Left ventricle myocardium inferior (tissue), 1 donor: ENCODE measurements at regions not wholly inside any gene's neighbourhood (a gene's known extent, or its start where the extent isn't known, plus 50 kb on each side); places are given as distances from the start of the nearest gene placed in this dataset.

Experiments
- DNase-seq: peaks from one replicate; pipeline ENCODE4 v3.0.0-alpha.2; 2020
- H3K27ac ChIP-seq: fragments of 200-600 bp; replicated peaks from 2 replicates; pipeline ENCODE4 v1.8.0; 2021
- H3K27me3 ChIP-seq: fragments of 200-600 bp; 2 replicates; pipeline ENCODE4 v1.8.0; 2021; ENCODE audit warnings: low read depth
- H3K36me3 ChIP-seq: fragments of 200-600 bp; 2 replicates; pipeline ENCODE4 v1.8.0; 2021
- H3K4me1 ChIP-seq: fragments of 200-600 bp; 2 replicates; pipeline ENCODE4 v1.8.0; 2021
- H3K4me3 ChIP-seq: fragments of 200-600 bp; 2 replicates; pipeline ENCODE4 v1.8.0; 2021; ENCODE audit warnings: mild to moderate bottlenecking, moderate library complexity
- H3K9me3 ChIP-seq: fragments of 200-600 bp; replicated peaks from 2 replicates; pipeline ENCODE4 v1.8.0; 2021
- CTCF ChIP-seq: fragments of 200-600 bp; IDR thresholded peaks from 2 replicates; pipeline ENCODE4 v1.8.0; 2021; ENCODE audit warnings: antibody characterized with exemption, mild to moderate bottlenecking, borderline replicate concordance
- intact Hi-C: fragments of 100-400 bp; cut with micrococcal nuclease; formaldehyde crosslinking; loops from one replicate; pipeline ENCODE4 v1.11.0; 2022
- donor health status: DM: no; HTN: yes; CAD: no; lungs with severe emphysema.

GRCh38 chr2:51379997-51380396, 348.1 kb upstream of the NRXN1 start:
- Histone ChIP-seq H3K4me3 (no peak overlapping the region), H3K36me3 (no peaks in the 10 kb centered on the region), H3K27ac (no peak overlapping the region), H3K27me3 (no peaks in the 10 kb centered on the region), H3K4me1 (no peaks in the 10 kb centered on the region), H3K9me3 (peaks cover 12% of the 10 kb centered on the region)
- no peak for DNase-seq
- TF ChIP-seq CTCF: no peak
- intact Hi-C loops: no loop called here

- H3K9me3 ChIP-seq: peaks cover 3% of the 10 kb centered on the region
- H3K36me3 ChIP-seq: no peaks in the 10 kb centered on the region
- intact Hi-C loops: no loop called here
- H3K27ac ChIP-seq: no peak overlapping the region
- H3K27me3 ChIP-seq: no peaks in the 10 kb centered on the region
- no peak overlapping the region for H3K4me3 ChIP-seq
- DNase-seq: no peak
- no peaks in the 10 kb centered on the region for H3K4me1 ChIP-seq
- TF ChIP-seq CTCF: no peak
These were observed 336.3 kb upstream of the NRXN1 start for GRCh38 chr2:51368250-51368649.

GRCh38 chr2:51350100-51350499, 318.2 kb upstream of the NRXN1 start:
- no peak for TF ChIP-seq CTCF
- intact Hi-C loops: no loop called here
- H3K27ac ChIP-seq: no peak overlapping the region
- H3K9me3 ChIP-seq: no peaks in the 10 kb centered on the region
- no peak for DNase-seq
- H3K4me1 ChIP-seq: no peaks in the 10 kb centered on the region
- H3K36me3 ChIP-seq: no peaks in the 10 kb centered on the region
- H3K27me3 ChIP-seq: no peaks in the 10 kb centered on the region
- no peak overlapping the region for H3K4me3 ChIP-seq

- TF ChIP-seq CTCF: no peak
- DNase-seq: no peak
- Histone ChIP-seq H3K27me3 (no peaks in the 10 kb centered on the region), H3K4me1 (no peaks in the 10 kb centered on the region), H3K9me3 (no peaks in the 10 kb centered on the region), H3K27ac (no peak overlapping the region), H3K4me3 (no peak overlapping the region), H3K36me3 (no peaks in the 10 kb centered on the region)
- intact Hi-C loops: no loop called here
These were observed 313.0 kb upstream of the NRXN1 start for GRCh38 chr2:51344886-51345285.

GRCh38 chr2:51335087-51336058, 303.4 kb upstream of the NRXN1 start:
- Histone ChIP-seq H3K27me3 (no peaks in the 10 kb centered on the region), H3K36me3 (no peaks in the 10 kb centered on the region), H3K9me3 (no peaks in the 10 kb centered on the region), H3K27ac (no peak overlapping the region), H3K4me3 (no peak overlapping the region), H3K4me1 (no peaks in the 10 kb centered on the region)
- DNase-seq: no peak
- TF ChIP-seq CTCF: no peak
- intact Hi-C loops: no loop called here
